KMS-11 (cell line): ENCODE measurements at regions not wholly inside any gene's neighbourhood (a gene's known extent, or its start where the extent isn't known, plus 50 kb on each side); places are given as distances from the start of the nearest gene placed in this dataset.
"Not testable (repeated sequence)": the region's sequence is repeated elsewhere in the genome, so short reads cannot be mapped to it uniquely, and the experiment has no call there.

Experiments used
- H2AFZ ChIP-seq: fragments of 200-600 bp; sonication (generic); 2 replicates; pipeline ENCODE4 v1.6.1; 2016; ENCODE audit warnings: antibody characterized with exemption, mixed run types, low read depth
- H3K27ac ChIP-seq: fragments of 200-600 bp; sonication (generic); 2 replicates; pipeline ENCODE4 v1.6.1; 2016; ENCODE audit warnings: mild to moderate bottlenecking, mixed run types
- H3K27me3 ChIP-seq: fragments of 200-600 bp; sonication (generic); 2 replicates; pipeline ENCODE4 v1.6.1; 2017; ENCODE audit warnings: mild to moderate bottlenecking, low read depth, mixed run types, moderate library complexity; ENCODE audit not compliant: insufficient read depth
- H3K36me3 ChIP-seq: fragments of 200-600 bp; sonication (generic); 2 replicates; pipeline ENCODE4 v1.6.1; 2017; ENCODE audit warnings: mild to moderate bottlenecking, mixed run types; ENCODE audit not compliant: insufficient read depth
- H3K4me1 ChIP-seq: fragments of 200-600 bp; sonication (generic); 2 replicates; pipeline ENCODE4 v1.6.1; 2016; ENCODE audit warnings: mild to moderate bottlenecking, low read depth, mixed run types; ENCODE audit not compliant: poor library complexity, severe bottlenecking
- H3K4me2 ChIP-seq: fragments of 200-600 bp; sonication (generic); 2 replicates; pipeline ENCODE4 v1.7.0; 2016; ENCODE audit warnings: mild to moderate bottlenecking, mixed run types
- H3K4me3 ChIP-seq: fragments of 200-600 bp; sonication (generic); IDR thresholded peaks from 2 replicates; pipeline ENCODE4 v1.6.1; 2017; ENCODE audit warnings: low read depth, low read length, mixed read lengths; ENCODE audit not compliant: insufficient read depth
- H3K79me2 ChIP-seq: fragments of 200-600 bp; sonication (generic); 2 replicates; pipeline ENCODE4 v1.6.1; 2016; ENCODE audit warnings: low read depth, mixed run types; ENCODE audit not compliant: insufficient read depth
- H3K9ac ChIP-seq: fragments of 200-600 bp; sonication (generic); 2 replicates; pipeline ENCODE4 v1.6.1; 2016; ENCODE audit warnings: mild to moderate bottlenecking, mixed run types
- H4K20me1 ChIP-seq: fragments of 200-600 bp; sonication (generic); 2 replicates; pipeline ENCODE4 v1.6.1; 2016; ENCODE audit warnings: mild to moderate bottlenecking, mixed run types; ENCODE audit not compliant: insufficient read depth
- TF ChIP-seq, protein P1 (sequence below): fragments of 200-600 bp; sonication (generic); conservative IDR thresholded peaks from 2 replicates; pipeline ENCODE4 v1.6.1; 2017; ENCODE audit warnings: low read depth, mild to moderate bottlenecking, antibody characterized with exemption, low read length, moderate library complexity, mixed read lengths

DNA sequence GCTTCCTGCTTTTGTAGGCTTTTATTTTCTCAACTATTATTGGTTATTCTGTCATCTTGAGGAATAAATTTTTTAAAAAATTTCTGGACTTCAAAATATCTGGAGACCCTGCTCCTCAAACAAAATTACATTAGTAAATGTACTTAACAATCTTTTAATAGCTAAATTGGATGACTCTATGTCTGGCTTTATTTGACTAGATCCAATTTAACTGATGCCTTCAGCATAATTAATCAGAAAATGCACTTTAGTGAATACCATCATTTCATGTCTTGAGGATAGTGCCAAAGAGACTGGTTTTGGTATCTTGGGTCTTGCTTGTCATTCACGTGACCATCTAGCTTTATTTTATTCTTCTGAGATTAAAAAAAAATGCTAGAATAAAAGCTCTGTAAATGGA lies 1301.2 kb downstream of the JRKL start:
- TF ChIP-seq, protein P1, sequence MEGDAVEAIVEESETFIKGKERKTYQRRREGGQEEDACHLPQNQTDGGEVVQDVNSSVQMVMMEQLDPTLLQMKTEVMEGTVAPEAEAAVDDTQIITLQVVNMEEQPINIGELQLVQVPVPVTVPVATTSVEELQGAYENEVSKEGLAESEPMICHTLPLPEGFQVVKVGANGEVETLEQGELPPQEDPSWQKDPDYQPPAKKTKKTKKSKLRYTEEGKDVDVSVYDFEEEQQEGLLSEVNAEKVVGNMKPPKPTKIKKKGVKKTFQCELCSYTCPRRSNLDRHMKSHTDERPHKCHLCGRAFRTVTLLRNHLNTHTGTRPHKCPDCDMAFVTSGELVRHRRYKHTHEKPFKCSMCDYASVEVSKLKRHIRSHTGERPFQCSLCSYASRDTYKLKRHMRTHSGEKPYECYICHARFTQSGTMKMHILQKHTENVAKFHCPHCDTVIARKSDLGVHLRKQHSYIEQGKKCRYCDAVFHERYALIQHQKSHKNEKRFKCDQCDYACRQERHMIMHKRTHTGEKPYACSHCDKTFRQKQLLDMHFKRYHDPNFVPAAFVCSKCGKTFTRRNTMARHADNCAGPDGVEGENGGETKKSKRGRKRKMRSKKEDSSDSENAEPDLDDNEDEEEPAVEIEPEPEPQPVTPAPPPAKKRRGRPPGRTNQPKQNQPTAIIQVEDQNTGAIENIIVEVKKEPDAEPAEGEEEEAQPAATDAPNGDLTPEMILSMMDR: no peak
- no peaks in the 10 kb centered on the region for H3K36me3 ChIP-seq
- H3K4me2 ChIP-seq: no peak overlapping the region
- H3K9ac ChIP-seq: no peak overlapping the region
- no peak overlapping the region for H3K4me3 ChIP-seq
- H3K79me2 ChIP-seq: no peaks in the 10 kb centered on the region
- H2AFZ ChIP-seq: no peak overlapping the region
- no peak overlapping the region for H3K27ac ChIP-seq
- H3K27me3 ChIP-seq: no peaks in the 10 kb centered on the region
- no peaks in the 10 kb centered on the region for H4K20me1 ChIP-seq
- no peaks in the 10 kb centered on the region for H3K4me1 ChIP-seq

DNA sequence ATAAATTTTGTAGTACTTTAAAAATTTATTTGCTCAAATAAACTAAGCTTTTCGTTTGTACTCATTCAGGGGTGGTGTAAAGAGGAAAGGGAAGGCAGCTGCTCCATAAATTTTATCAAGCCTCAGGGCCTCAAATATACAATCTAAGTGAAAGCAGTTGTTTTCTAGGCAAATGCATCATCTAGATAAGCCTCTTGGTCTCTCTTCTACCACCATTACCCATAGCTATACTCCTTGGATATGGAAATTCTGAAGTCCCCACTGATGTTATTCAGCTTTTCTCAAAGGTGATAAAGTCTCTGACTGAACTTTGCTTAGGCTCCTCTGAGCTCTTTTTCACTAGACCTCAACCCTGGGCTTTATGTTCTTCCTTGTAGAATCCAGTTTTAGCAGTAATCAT lies 1313.1 kb downstream of the JRKL start:
- Histone ChIP-seq H3K36me3 (no peaks in the 10 kb centered on the region), H3K4me1 (no peaks in the 10 kb centered on the region), H3K27ac (no peak overlapping the region), H3K4me2 (no peak overlapping the region), H4K20me1 (no peaks in the 10 kb centered on the region), H3K9ac (no peak overlapping the region), H3K27me3 (no peaks in the 10 kb centered on the region), H2AFZ (no peak overlapping the region), H3K79me2 (no peaks in the 10 kb centered on the region), H3K4me3 (no peak overlapping the region)
- TF ChIP-seq, protein P1: no peak

DNA sequence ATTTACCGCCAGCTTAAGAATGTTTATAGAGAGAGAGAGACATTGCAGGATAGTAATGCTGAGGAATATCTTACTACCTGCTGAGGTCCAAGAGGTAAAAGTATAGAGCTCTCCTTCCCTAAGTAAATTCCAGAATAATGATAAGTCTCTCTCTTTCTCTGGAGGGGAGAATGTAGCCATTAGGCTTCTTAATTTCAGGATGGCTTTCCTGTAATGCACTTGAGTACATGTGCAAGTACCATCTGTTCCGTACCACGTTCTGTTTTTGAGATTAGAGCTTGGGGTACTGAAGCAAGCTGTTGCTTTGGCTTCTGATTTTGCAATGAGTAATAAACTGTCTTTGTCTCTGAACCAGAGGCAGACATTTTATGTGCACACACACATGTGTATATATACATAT lies 1314.0 kb downstream of the JRKL start:
- no peak overlapping the region for H3K9ac ChIP-seq
- no peaks in the 10 kb centered on the region for H3K36me3 ChIP-seq
- H3K79me2 ChIP-seq: no peaks in the 10 kb centered on the region
- no peak overlapping the region for H3K4me3 ChIP-seq
- TF ChIP-seq, protein P1: no peak
- no peak overlapping the region for H3K4me2 ChIP-seq
- H3K27ac ChIP-seq: no peak overlapping the region
- H3K4me1 ChIP-seq: no peaks in the 10 kb centered on the region
- H3K27me3 ChIP-seq: no peaks in the 10 kb centered on the region
- no peaks in the 10 kb centered on the region for H4K20me1 ChIP-seq
- H2AFZ ChIP-seq: no peak overlapping the region

- H3K4me3 ChIP-seq, H3K27me3 ChIP-seq, H3K36me3 ChIP-seq, H4K20me1 ChIP-seq, H3K4me2 ChIP-seq, H3K79me2 ChIP-seq, H3K4me1 ChIP-seq, H2AFZ ChIP-seq, H3K9ac ChIP-seq, H3K27ac ChIP-seq: not testable (repeated sequence)
These were observed 1315.3 kb upstream of the CNTN5 start for GRCh38 chr11:97705441-97705840.

- Histone ChIP-seq H3K4me2 (no peak overlapping the region), H3K27me3 (no peaks in the 10 kb centered on the region), H3K4me1 (no peaks in the 10 kb centered on the region), H3K79me2 (no peaks in the 10 kb centered on the region), H3K4me3 (no peak overlapping the region), H3K27ac (no peak overlapping the region), H4K20me1 (no peaks in the 10 kb centered on the region), H3K9ac (no peak overlapping the region), H2AFZ (no peak overlapping the region), H3K36me3 (no peaks in the 10 kb centered on the region)
- TF ChIP-seq, protein P1: no peak
These were observed 1302.8 kb upstream of the CNTN5 start for GRCh38 chr11:97717922-97718321.
